GM12878 (cell line): ENCODE measurements at regions not wholly inside any gene's neighbourhood (a gene's known extent, or its start where the extent isn't known, plus 50 kb on each side); places are given as distances from the start of the nearest gene placed in this dataset.

Experiments
- ATAC-seq: fragments of 200-7000 bp; cut with Tn5 transposase; 3 replicates; pipeline ENCODE4 v1.9.1; 2020; ENCODE audit warnings: mild to moderate bottlenecking, moderate library complexity
- BruUV-seq: library from RNA; stranded (reverse); fragments of 400-500 nt; replicated peaks from 2 replicates; lab custom pipeline; 2021; lab: Mats Ljungman, UMichigan
- CTCF ChIA-PET: fragments of 300-600 bp; sonication (Branson Sonifier 250); formaldehyde crosslinking; extraction: SDS; loops from one replicate; lab custom pipeline; 2021; ENCODE audit warnings: inconsistent platforms; lab: Yijun Ruan, JAX
- POLR2A ChIA-PET: fragments of 350-600 bp; formaldehyde crosslinking; extraction: SDS; loops from one replicate; lab custom pipeline; 2021; ENCODE audit warnings: inconsistent platforms; lab: Charles Lee
- RAD21 ChIA-PET: fragments of 300-600 bp; sonication (Branson Sonifier 250); formaldehyde crosslinking; loops from one replicate; lab custom pipeline; 2023; ENCODE audit warnings: antibody characterized with exemption; ENCODE audit not compliant: unreplicated experiment; lab: Charles Lee
- SMC1A ChIA-PET: fragments of 300-600 bp; sonication (Branson Sonifier 250); formaldehyde crosslinking; loops from one replicate; lab custom pipeline; 2023; ENCODE audit not compliant: unreplicated experiment, uncharacterized antibody; lab: Charles Lee
- DNase-seq: peaks from one replicate; pipeline ENCODE4 v3.0.0-alpha.2; 2011; ENCODE audit warnings: low read depth, low spot score
- FAIRE-seq: peaks from 3 replicates; lab custom pipeline; 2011; peaks lifted over from hg19 to GRCh38; lab: Jason Lieb, UNC
- H2AFZ ChIP-seq: 2 replicates; pipeline ENCODE4 v1.6.0; 2011; ENCODE audit warnings: low read depth, low read length, control low read depth; ENCODE audit not compliant: control insufficient read depth
- H3K27ac ChIP-seq: 2 replicates; pipeline ENCODE4 v1.5.1; 2011; ENCODE audit warnings: control low read depth; ENCODE audit not compliant: control insufficient read depth, insufficient read depth
- H3K27me3 ChIP-seq, 2 experiments: replicated peaks in 1 of 2; 2 replicates each; pipeline versions ENCODE4 v1.6.0 to v1.6.1; 2011; ENCODE audit warnings: low read length in 1 of 2; ENCODE audit not compliant: control insufficient read depth in 2 of 2, insufficient read depth in 2 of 2
- H3K36me3 ChIP-seq, 2 experiments: 2 replicates each; pipeline ENCODE4 v1.5.1; 2011; ENCODE audit warnings: low read length in 1 of 2; ENCODE audit not compliant: control insufficient read depth in 2 of 2, insufficient read depth in 2 of 2
- H3K4me1 ChIP-seq: 2 replicates; pipeline ENCODE4 v1.6.1; 2011; ENCODE audit warnings: mild to moderate bottlenecking, low read length, moderate library complexity, mixed read lengths; ENCODE audit not compliant: control insufficient read depth, insufficient read depth
- H3K4me2 ChIP-seq: 2 replicates; pipeline ENCODE4 v1.6.0; 2011; ENCODE audit warnings: control low read depth; ENCODE audit not compliant: control insufficient read depth, insufficient read depth
- H3K4me3 ChIP-seq: fragments of 200-600 bp; sonication (generic); 2 replicates; pipeline ENCODE4 v1.5.1; 2016
- H3K79me2 ChIP-seq: 2 replicates; pipeline ENCODE4 v1.6.0; 2011; ENCODE audit warnings: low read length; ENCODE audit not compliant: control insufficient read depth, insufficient read depth
- H3K9ac ChIP-seq: 2 replicates; pipeline ENCODE4 v1.8.0; 2011; ENCODE audit warnings: low read length, control low read depth, mixed read lengths; ENCODE audit not compliant: control insufficient read depth, insufficient read depth
- H3K9me3 ChIP-seq: replicated peaks from 3 replicates; pipeline ENCODE4 v1.5.1; 2011; ENCODE audit warnings: mild to moderate bottlenecking, low read length; ENCODE audit not compliant: control insufficient read depth, insufficient read depth
- H4K20me1 ChIP-seq: 2 replicates; pipeline ENCODE4 v1.6.0; 2011; ENCODE audit not compliant: control insufficient read depth, insufficient read depth
- EZH2 ChIP-seq: IDR thresholded peaks from 2 replicates; pipeline ENCODE4 v1.6.1; 2012; ENCODE audit warnings: low read depth, mild to moderate bottlenecking, control low read depth, inconsistent platforms, low read length, borderline replicate concordance; ENCODE audit not compliant: control insufficient read depth
- JUND ChIP-seq: IDR thresholded peaks from 2 replicates; pipeline ENCODE4 v1.6.1; 2012; ENCODE audit warnings: low read depth, mild to moderate bottlenecking, low read length, improper control_type of control experiment, moderate library complexity
- SMAD1 ChIP-seq: fragments of 450-650 bp; IDR thresholded peaks from 2 replicates; pipeline ENCODE4 v1.6.1; 2018; ENCODE audit warnings: mild to moderate bottlenecking, low read depth; ENCODE audit not compliant: partially characterized antibody
- YBX1 ChIP-seq: fragments of 450-650 bp; IDR thresholded peaks from 2 replicates; pipeline ENCODE4 v1.6.1; 2016; ENCODE audit warnings: antibody characterized with exemption
- ZZZ3 ChIP-seq: IDR thresholded peaks from 2 replicates; pipeline ENCODE4 v1.6.1; 2011; ENCODE audit warnings: low read depth; ENCODE audit not compliant: control insufficient read depth, insufficient read length
- WGBS: methylation state at CpG from one replicate; pipeline ENCODE4 v1.1.6; 2016; ENCODE audit warnings: low lambda C conversion rate; ENCODE audit not compliant: insufficient replicate concordance, insufficient coverage; ENCODE audit errors: missing lambda C conversion rate; 5-methylcytosine and 5-hydroxymethylcytosine counted together
- in situ Hi-C: fragments of 300-500 bp; cut with MboI; formaldehyde crosslinking; loops from 9 replicates; pipeline ENCODE4 v1.14.3; 2018; ENCODE audit warnings: mixed read lengths
- intact Hi-C: fragments of 100-400 bp; cut with micrococcal nuclease; formaldehyde crosslinking; loops from one replicate; pipeline ENCODE4 v1.14.2; 2022; ENCODE audit not compliant: unreplicated experiment
- TF ChIP-seq, protein P1 (sequence below): fragments of 450-650 bp; IDR thresholded peaks from 2 replicates; pipeline ENCODE4 v1.6.1; 2014; ENCODE audit warnings: mild to moderate bottlenecking
- TF ChIP-seq, protein P2 (sequence below): fragments of 450-650 bp; IDR thresholded peaks from 2 replicates; pipeline ENCODE4 v1.6.1; 2017; ENCODE audit warnings: borderline replicate concordance
- TF ChIP-seq, protein P3 (sequence below): IDR thresholded peaks from 2 replicates; pipeline ENCODE4 v1.6.1; 2011; ENCODE audit warnings: low read depth, low read length, improper control_type of control experiment, borderline replicate concordance

DNA sequence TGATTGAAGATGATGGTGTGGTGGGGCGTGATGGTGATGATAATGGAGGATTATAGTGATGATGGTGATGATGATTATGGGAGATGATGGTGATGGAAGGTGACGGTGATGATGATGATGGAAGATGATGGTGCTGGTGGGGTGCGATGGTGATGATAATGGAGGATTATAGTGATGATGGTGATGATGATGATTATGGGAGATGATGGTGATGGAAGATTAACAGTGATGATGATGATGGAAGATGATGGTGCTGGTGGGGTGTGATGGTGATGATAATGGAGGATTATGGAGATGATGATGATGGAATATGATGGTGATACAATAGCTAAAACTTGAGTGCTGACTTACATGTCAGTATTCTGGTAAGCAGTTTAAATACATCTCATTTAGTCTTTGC, 391.0 kb upstream of the EEF2KMT start (continued):
- TF ChIP-seq, protein P1, sequence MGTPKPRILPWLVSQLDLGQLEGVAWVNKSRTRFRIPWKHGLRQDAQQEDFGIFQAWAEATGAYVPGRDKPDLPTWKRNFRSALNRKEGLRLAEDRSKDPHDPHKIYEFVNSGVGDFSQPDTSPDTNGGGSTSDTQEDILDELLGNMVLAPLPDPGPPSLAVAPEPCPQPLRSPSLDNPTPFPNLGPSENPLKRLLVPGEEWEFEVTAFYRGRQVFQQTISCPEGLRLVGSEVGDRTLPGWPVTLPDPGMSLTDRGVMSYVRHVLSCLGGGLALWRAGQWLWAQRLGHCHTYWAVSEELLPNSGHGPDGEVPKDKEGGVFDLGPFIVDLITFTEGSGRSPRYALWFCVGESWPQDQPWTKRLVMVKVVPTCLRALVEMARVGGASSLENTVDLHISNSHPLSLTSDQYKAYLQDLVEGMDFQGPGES = no peak
- TF ChIP-seq JUND = no peak
- TF ChIP-seq YBX1 = no peak
- TF ChIP-seq, protein P2, sequence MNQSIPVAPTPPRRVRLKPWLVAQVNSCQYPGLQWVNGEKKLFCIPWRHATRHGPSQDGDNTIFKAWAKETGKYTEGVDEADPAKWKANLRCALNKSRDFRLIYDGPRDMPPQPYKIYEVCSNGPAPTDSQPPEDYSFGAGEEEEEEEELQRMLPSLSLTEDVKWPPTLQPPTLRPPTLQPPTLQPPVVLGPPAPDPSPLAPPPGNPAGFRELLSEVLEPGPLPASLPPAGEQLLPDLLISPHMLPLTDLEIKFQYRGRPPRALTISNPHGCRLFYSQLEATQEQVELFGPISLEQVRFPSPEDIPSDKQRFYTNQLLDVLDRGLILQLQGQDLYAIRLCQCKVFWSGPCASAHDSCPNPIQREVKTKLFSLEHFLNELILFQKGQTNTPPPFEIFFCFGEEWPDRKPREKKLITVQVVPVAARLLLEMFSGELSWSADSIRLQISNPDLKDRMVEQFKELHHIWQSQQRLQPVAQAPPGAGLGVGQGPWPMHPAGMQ = no peak
- no peak for TF ChIP-seq EZH2

DNA sequence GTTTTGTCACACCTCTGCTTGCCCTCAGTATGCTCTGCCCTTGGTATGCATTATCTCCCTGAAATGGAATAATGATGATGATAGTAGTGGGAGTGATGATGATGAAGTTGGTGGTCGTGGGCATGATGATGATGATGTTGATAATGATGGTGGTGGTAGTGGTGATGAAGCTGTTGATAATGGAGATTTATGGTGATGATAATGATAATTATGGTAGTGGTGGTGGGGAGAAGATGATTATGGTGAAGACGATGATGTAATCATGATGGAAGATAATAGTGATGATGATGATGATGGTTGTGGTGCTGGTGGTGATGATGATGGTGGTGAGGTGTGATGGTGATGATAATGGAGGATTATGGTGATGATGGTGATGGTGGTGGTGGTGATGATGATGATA, 390.1 kb upstream of the EEF2KMT start:
- FAIRE-seq (no peak), ATAC-seq (no peak)
- in situ Hi-C loops = no loop called here

More for the DNA sequence above, 390.1 kb upstream of the EEF2KMT start:
- H3K9ac ChIP-seq = no peak overlapping the region
- no peak overlapping the region for H2AFZ ChIP-seq
- H3K4me1 ChIP-seq = no peaks in the 10 kb centered on the region
- no peak for TF ChIP-seq SMAD1
- no peak for TF ChIP-seq ZZZ3
- TF ChIP-seq, protein P3, sequence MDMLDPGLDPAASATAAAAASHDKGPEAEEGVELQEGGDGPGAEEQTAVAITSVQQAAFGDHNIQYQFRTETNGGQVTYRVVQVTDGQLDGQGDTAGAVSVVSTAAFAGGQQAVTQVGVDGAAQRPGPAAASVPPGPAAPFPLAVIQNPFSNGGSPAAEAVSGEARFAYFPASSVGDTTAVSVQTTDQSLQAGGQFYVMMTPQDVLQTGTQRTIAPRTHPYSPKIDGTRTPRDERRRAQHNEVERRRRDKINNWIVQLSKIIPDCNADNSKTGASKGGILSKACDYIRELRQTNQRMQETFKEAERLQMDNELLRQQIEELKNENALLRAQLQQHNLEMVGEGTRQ = no peak
- no peaks in the 10 kb centered on the region for H3K9me3 ChIP-seq
- ChIA-PET RAD21 (no interaction called here), CTCF (no interaction called here), SMC1A (no interaction called here), POLR2A (no interaction called here)
- no peaks in the 10 kb centered on the region for H3K27me3 ChIP-seq
- H3K27ac ChIP-seq = no peak overlapping the region
- H3K4me3 ChIP-seq = no peak overlapping the region
- H3K36me3 ChIP-seq = no peaks in the 10 kb centered on the region
- H3K4me2 ChIP-seq = no peak overlapping the region
- WGBS = 0% methylated on average over 2 of the region's 2 CpGs
- BruUV-seq = no TSS peak
- intact Hi-C loops = no loop called here
- DNase-seq = no peak
- no peaks in the 10 kb centered on the region for H4K20me1 ChIP-seq
- no peaks in the 10 kb centered on the region for H3K79me2 ChIP-seq
